Body of pancreas (tissue), 4 donors: ENCODE measurements at regions not wholly inside any gene's neighbourhood (a gene's known extent, or its start where the extent isn't known, plus 50 kb on each side); places are given as distances from the start of the nearest gene placed in this dataset.

Source experiments
- ATAC-seq: fragments of 150-250 bp; one replicate; pipeline ENCODE4 v1.9.1; 2016
- DNase-seq, 4 donors: peaks; one replicate each; pipeline ENCODE4 v3.0.0-alpha.2; 2019
- H3K27ac ChIP-seq, 4 donors: fragments of 200-600 bp; sonication (generic); 1 replicate in 3 of 4; 2 replicates in 1 of 4; pipeline versions ENCODE4 v1.5.1 to v1.6.1; 2016 to 2019; ENCODE audit warnings: mild to moderate bottlenecking in 1 of 4, mixed read lengths in 1 of 4, moderate library complexity in 1 of 4
- H3K27me3 ChIP-seq, 2 donors: fragments of 200-600 bp; sonication (generic); one replicate each; pipeline ENCODE4 v1.6.0; 2016; ENCODE audit warnings: mild to moderate bottlenecking in 1 of 2
- H3K36me3 ChIP-seq, 2 donors: fragments of 200-600 bp; sonication (generic); replicated peaks in 1 of 2; 2 replicates each; pipeline ENCODE4 v1.5.1; 2016; ENCODE audit warnings: low read depth in 2 of 2; ENCODE audit not compliant: insufficient read depth in 1 of 2
- H3K4me1 ChIP-seq: fragments of 200-600 bp; sonication (generic); one replicate; pipeline ENCODE4 v1.6.0; 2016
- H3K4me3 ChIP-seq, 2 donors: fragments of 200-600 bp; sonication (generic); 1 replicate in 1 of 2; 2 replicates in 1 of 2; pipeline ENCODE4 v1.5.1; 2016 to 2019
- H3K9me3 ChIP-seq, 3 donors: fragments of 200-600 bp; sonication (generic); 1 replicate in 2 of 3; 2 replicates in 1 of 3; pipeline ENCODE4 v1.5.1; 2016
- CTCF ChIP-seq, 7 experiments: fragments of 450-650 bp in 4 of 7; fragments of 200-600 bp in 3 of 7; sonication (generic) in 3 of 7; IDR thresholded peaks; one replicate each; pipeline ENCODE4 v1.5.1; 2016 to 2019; ENCODE audit warnings: antibody characterized with exemption in 7 of 7
- POLR2A ChIP-seq, 3 donors: fragments of 450-650 bp; IDR thresholded peaks; one replicate each; pipeline ENCODE4 v1.6.1; 2016; ENCODE audit warnings: antibody characterized with exemption in 3 of 3, mild to moderate bottlenecking in 2 of 3
- WGBS, 2 donors: methylation state at CpG; one replicate each; pipeline ENCODE4 v1.1.5; 2017; 5-methylcytosine and 5-hydroxymethylcytosine counted together
- intact Hi-C: fragments of 100-400 bp; cut with DNase I; formaldehyde crosslinking; loops from one replicate; pipeline ENCODE4 v1.15.1; 2023

- no peak for TF ChIP-seq CTCF (IDR thresholded peaks at IDR 0.05)
- no peak for TF ChIP-seq POLR2A (IDR thresholded peaks at IDR 0.05)
- ATAC-seq, result no peak
- no peak for DNase-seq
- Histone ChIP-seq H3K27me3 (no peaks in the 10 kb centered on the region), H3K4me1 (no peaks in the 10 kb centered on the region), H3K27ac (no peak overlapping the region), H3K9me3 (no peaks in the 10 kb centered on the region), H3K36me3 (no peaks in the 10 kb centered on the region), H3K4me3 (no peak overlapping the region)
- intact Hi-C loops, result no loop called here
- WGBS, 2 donors, result 55 to 56% methylated on average over 3 of the region's 3 CpGs
Observed at GRCh38 chr10:6815346-6815745, 235.3 kb upstream of the PRKCQ start.

- H3K27me3 ChIP-seq, result no peaks in the 10 kb centered on the region
- no peaks in the 10 kb centered on the region for H3K36me3 ChIP-seq
- no peaks in the 10 kb centered on the region for H3K4me1 ChIP-seq
- H3K27ac ChIP-seq, result no peak overlapping the region
- intact Hi-C loops, result no loop called here
- no peak for ATAC-seq
- H3K9me3 ChIP-seq, result no peaks in the 10 kb centered on the region
- WGBS, 2 donors, result 39 to 46% methylated on average over 2 of the region's 2 CpGs
- H3K4me3 ChIP-seq, result no peak overlapping the region
- DNase-seq, result no peak
- TF ChIP-seq CTCF (IDR thresholded peaks at IDR 0.05), result no peak
- no peak for TF ChIP-seq POLR2A (IDR thresholded peaks at IDR 0.05)
Observed at GRCh38 chr10:6813856-6814255, 233.8 kb upstream of the PRKCQ start.

- Histone ChIP-seq H3K27me3 (no peaks in the 10 kb centered on the region), H3K27ac (no peak overlapping the region), H3K9me3 (no peaks in the 10 kb centered on the region), H3K4me1 (no peaks in the 10 kb centered on the region), H3K4me3 (no peak overlapping the region), H3K36me3 (no peaks in the 10 kb centered on the region)
- intact Hi-C loops, result no loop called here
- DNase-seq, result no peak
- 49 to 70% methylated on average over 3 of the region's 3 CpGs for WGBS, 2 donors
- no peak for ATAC-seq
- no peak for TF ChIP-seq CTCF (IDR thresholded peaks at IDR 0.05)
- TF ChIP-seq POLR2A (IDR thresholded peaks at IDR 0.05), result no peak
Observed at GRCh38 chr10:6813306-6813705, 233.2 kb upstream of the PRKCQ start.

GRCh38 chr10:6811153-6811552, 231.1 kb upstream of the PRKCQ start:
- intact Hi-C loops, result no loop called here
- DNase-seq (no peak), ATAC-seq (no peak)
- no peaks in the 10 kb centered on the region for H3K9me3 ChIP-seq
- no peak for TF ChIP-seq POLR2A (IDR thresholded peaks at IDR 0.05)
- TF ChIP-seq CTCF (IDR thresholded peaks at IDR 0.05), result no peak
- no peaks in the 10 kb centered on the region for H3K36me3 ChIP-seq
- 63 to 70% methylated on average over 3 of the region's 3 CpGs for WGBS, 2 donors
- no peak overlapping the region for H3K4me3 ChIP-seq
- no peaks in the 10 kb centered on the region for H3K4me1 ChIP-seq
- no peak overlapping the region for H3K27ac ChIP-seq
- H3K27me3 ChIP-seq, result no peaks in the 10 kb centered on the region

GRCh38 chr10:6803427-6803783, 223.3 kb upstream of the PRKCQ start:
- intact Hi-C loops, result no loop called here
- 63 to 96% methylated on average over 1 of the region's 1 CpG for WGBS, 2 donors
- no peaks in the 10 kb centered on the region for H3K9me3 ChIP-seq

More at GRCh38 chr10:6803427-6803783, 223.3 kb upstream of the PRKCQ start:
- ATAC-seq, result no peak
- Histone ChIP-seq H3K36me3 (no peaks in the 10 kb centered on the region), H3K27ac (no peak overlapping the region), H3K27me3 (no peaks in the 10 kb centered on the region), H3K4me1 (no peaks in the 10 kb centered on the region), H3K4me3 (no peak overlapping the region)
- TF ChIP-seq POLR2A (IDR thresholded peaks at IDR 0.05) (no peak), CTCF (IDR thresholded peaks at IDR 0.05) (no peak)
- no peak for DNase-seq
